Hematopoietic multipotent progenitor cell (in vitro differentiated cells): ENCODE measurements at regions not wholly inside any gene's neighbourhood (a gene's known extent, or its start where the extent isn't known, plus 50 kb on each side); places are given as distances from the start of the nearest gene placed in this dataset.
"Not testable (repeated sequence)": the region's sequence is repeated elsewhere in the genome, so short reads cannot be mapped to it uniquely, and the experiment has no call there.

Source experiments
- DNase-seq, 3 donors: peaks; one replicate each; pipeline ENCODE4 v3.0.0-alpha.2; 2011 to 2015; ENCODE audit warnings: low read depth in 2 of 3, low spot score in 2 of 3

- DNase-seq = no peak
These were observed 197.2 kb downstream of the BCAS1 start for GRCh38 chr20:53873230-53873604.

DNA sequence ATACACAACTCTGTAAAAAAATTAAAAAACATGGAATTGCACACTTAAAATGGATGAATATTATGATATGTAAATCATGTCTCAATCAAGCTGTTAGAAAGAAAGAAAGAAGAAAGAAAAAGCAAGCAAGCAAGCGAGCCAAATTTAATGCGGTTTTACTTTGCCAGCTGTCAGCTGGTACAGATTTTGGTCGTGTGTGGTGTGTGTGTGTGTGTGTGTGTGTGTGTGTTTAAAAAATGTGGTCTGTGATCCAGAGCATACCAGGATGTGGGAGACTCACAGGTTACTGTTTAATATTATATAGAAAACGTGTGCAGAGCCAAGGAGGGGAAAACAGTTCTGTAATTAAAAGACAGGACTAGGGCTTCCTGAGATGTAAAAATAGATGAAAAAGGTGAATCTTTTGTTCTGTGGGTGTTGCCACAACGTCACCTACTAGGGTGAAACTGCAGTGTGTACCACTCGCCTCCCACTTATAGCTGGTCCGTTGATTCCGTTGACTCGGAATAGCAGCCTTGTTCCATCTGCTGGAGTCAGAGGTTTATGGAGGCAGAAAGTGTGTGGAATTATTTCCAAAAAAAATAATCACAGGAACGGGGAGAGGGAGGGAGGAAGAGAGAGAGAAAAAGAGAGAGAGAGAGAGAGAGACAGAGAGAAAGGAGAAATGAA lies 197.7 kb downstream of the BCAS1 start:
- DNase-seq = peak; percentile 30 to 73 (median 37)

DNA sequence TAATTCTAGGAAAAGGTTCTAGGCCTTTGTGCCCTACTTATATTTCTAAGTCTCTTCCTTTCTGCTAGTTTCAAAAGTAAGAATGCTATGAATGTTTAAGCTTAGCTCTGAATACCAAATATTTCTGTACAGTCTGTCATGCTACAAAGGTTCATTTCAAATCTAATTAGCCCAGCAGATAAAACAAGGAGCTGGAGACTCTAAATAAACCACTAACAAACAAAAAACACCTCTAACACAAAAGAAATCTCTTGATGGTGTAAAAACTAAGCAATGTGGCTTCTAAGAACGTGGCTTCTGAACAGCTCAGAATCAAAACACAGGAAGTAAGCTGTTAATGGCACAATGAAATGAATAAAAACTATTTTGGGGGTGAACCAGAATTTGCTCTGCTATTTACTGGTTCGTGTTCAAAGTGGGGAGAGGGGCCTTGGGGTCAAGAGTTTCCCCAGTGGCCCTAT lies 198.3 kb downstream of the BCAS1 start:
- DNase-seq = peak in 1 of 3 donors; percentile 13

- DNase-seq = no peak
These were observed 198.9 kb downstream of the BCAS1 start for GRCh38 chr20:53871541-53871940.

GRCh38 chr20:53870426-53871315 lies 199.7 kb downstream of the BCAS1 start:
- no peak for DNase-seq

- peak; percentile 55 to 81 (median 68) for DNase-seq
These were observed 200.7 kb downstream of the BCAS1 start for GRCh38 chr20:53869466-53870258.

- no peak for DNase-seq
These were observed 202.5 kb downstream of the BCAS1 start for GRCh38 chr20:53867741-53868351.

DNA sequence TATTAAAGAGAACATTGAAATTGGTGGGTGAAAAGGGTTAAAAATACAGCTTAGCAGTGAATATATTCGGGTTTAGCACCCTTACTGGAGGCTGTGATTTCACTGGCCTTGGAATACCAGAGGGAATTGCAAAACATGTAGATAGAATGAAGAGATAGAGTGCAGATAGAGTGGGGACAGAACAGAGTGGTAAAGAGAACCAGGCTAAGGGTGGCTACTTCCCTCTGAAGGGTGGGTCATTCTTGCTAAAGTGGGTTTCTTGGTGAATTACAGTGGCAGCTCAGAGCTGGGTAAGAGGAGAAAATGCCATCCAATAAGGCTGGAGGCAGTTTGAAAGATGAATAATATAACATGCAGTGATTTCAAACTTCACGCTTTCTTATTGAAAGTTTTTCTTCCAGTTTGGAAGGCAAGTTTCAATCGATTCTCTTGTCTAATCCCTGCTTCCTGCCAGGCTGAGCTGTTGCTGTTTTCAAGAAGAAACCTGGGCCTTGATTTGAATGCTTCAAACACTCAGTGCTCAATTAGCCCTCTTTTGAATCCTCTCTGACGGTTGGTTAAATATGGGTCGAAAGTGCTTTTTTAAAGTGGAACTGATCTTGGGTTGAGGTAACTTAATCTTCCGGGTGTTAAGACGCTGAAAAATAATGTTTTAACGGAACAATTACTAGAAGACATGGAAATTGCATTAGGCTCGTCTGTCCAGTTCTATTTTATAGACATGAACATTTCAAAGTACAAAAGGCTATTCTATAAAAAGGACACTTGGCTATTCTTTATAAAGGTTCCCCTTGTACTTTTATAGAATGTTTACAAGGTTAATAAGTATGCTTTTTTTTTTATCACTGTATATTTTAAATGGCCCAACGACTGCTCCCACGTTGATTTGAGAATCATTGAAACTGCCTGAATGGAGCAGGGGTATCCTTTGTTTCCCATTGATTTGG lies 203.3 kb downstream of the BCAS1 start:
- DNase-seq = no peak

DNA sequence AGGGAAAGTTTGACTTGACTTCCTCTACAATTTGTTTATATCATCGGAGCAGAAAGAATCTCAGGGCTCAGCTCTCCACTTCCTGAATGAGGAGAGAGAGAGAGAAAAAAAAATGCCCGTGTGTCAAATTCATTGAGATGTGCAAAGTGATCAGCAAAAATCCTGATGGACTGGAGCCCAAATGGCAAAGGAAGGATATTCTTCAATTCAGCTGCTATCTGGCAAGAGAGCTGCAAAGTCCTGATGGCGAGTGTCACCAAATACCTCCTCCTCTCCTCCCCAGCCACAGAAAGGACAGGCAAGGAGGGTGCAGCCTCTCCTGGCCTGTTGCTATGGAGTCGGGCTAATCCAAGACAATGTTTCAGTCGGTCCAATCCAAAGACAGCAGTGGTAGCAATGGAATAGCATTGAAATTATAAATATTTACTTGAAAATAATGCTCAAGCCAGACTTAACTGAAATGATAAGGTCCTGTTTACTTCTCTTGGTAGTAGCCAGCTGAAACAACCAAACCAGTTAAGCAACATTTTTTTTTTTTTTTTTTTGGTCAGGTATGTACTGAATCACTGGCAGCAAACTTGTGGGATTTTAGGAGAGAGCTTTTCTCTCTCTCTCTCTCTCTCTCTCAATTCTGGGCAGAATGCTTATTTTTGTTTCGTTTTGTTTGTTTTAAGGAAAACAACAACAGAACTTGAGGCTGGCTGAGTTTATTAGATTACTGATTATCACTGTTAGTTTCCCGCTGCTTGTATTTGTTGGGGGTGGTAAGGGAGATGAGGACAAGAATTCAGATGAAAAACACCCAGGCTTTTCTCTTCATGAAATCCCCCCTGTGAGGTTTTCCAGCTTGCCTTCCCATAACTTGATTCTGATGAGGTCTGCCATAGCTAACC lies 204.2 kb downstream of the BCAS1 start:
- DNase-seq = peak in 1 of 3 donors; percentile 32

DNA sequence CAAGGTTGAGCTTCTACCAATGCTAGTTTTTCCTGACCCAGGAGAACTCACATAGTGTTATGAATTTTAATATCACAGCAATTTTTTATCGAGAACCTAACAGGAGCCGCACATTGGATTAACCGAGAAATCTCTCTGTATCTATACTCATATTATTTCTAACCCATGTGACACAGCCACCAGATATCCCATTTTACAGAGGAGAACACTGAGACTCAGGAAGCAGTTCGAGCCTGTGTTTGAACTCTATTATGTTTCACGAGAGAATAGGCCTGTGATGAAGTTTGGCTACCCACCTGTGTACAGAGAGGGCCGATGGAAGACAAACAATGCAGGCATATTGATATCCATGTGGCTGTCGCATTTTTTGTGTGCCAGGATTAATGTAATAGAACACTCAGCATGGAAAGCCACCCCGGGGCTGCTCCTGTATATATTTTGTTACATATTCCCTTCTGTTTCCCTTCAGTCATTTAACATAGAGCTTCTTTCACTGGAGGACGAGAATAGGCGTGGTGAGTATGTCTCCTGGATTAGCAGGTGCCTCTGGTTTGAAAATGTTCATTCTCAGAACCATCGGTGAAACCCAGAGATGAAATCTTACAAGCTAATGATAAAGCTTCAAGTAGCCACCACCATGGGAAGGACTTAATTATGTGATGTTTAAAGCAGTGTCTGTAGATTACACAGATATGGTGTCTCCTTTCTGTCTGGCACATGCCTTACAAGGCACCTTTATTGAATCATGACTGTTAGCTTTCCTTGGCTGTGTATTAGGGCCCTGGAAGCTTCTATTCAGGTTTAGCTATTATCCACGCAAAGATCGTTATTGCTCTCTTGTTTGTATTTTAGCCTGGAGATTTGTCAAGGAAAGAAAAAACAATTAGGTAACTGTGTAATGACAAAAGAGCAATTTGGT lies 205.4 kb downstream of the BCAS1 start:
- DNase-seq = not testable (repeated sequence)

GRCh38 chr20:53863923-53864641 lies 206.3 kb downstream of the BCAS1 start:
- DNase-seq = not testable (repeated sequence)

GRCh38 chr20:53863535-53863922 lies 206.9 kb downstream of the BCAS1 start:
- not testable (repeated sequence) for DNase-seq

- DNase-seq = not testable (repeated sequence)
These were observed 207.4 kb downstream of the BCAS1 start for GRCh38 chr20:53863039-53863438.

GRCh38 chr20:53862490-53862889 lies 207.9 kb downstream of the BCAS1 start:
- DNase-seq = not testable (repeated sequence)

GRCh38 chr20:53862136-53862397 lies 208.3 kb downstream of the BCAS1 start:
- not testable (repeated sequence) for DNase-seq

GRCh38 chr20:53859684-53860083 lies 210.7 kb downstream of the BCAS1 start:
- DNase-seq = no peak

- DNase-seq = not testable (repeated sequence)
These were observed 211.4 kb downstream of the BCAS1 start for GRCh38 chr20:53859009-53859408.
